HK-2 (cell line): ENCODE measurements at regions not wholly inside any gene's neighbourhood (a gene's known extent, or its start where the extent isn't known, plus 50 kb on each side); places are given as distances from the start of the nearest gene placed in this dataset.

ENCODE experiments used
- DNase-seq: peaks from one replicate; pipeline ENCODE4 v3.0.0-alpha.2; 2018; ENCODE audit not compliant: unreplicated experiment

DNA sequence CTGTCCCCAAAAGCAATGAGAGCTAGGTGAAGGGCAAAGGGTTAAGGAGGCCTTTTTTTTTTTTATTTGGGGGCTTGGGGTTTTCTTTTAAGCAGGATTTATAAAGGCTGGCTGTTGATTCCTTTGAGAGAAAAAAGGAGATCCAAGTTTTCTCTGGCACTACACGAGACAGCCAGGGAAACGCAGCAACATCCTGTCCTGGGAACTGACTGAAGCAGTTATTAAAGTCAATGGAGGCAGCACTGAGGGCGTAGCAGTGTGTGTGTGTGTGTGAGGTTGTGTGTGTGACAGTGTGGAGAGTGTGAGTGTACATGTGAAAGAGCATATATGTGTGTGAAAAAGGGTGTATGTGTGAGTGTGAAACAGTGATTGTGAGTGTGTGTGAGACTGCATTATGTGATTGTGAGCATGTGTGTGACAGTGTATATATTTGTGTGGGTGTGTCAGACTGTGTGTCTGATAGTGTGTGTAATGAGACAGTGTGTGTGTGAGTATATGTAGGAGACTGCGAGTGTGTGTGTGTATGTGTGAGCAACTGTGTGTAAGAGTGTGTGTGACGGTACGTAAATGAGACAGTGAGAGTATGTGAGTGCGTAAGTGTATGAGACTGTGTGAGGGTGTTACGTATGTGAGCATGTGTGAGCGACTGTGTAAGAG lies 65.9 kb upstream of the TIAM1 start:
- DNase-seq = no peak

- DNase-seq = no peak
Observed at GRCh38 chr21:31408301-31409088, 64.4 kb upstream of the TIAM1 start.

DNA sequence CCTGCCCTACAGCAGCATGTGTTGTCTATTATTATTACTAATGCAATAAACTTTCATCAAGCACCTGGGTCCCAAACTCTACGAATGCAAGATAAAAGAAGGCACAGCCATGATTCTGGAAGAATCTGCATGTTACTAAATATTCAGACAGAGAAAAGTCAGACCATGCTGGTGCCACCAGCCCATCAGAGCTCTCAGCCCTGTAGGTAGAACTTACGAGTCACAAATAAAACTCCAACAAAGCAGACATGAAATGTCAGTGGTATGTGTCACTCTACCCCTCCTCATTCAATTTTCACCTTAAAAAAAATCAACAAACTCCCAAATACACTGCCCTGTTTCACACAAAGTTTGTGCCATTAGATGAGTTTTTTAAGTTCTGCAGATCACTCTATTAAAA lies 62.4 kb upstream of the TIAM1 start:
- DNase-seq = no peak

DNA sequence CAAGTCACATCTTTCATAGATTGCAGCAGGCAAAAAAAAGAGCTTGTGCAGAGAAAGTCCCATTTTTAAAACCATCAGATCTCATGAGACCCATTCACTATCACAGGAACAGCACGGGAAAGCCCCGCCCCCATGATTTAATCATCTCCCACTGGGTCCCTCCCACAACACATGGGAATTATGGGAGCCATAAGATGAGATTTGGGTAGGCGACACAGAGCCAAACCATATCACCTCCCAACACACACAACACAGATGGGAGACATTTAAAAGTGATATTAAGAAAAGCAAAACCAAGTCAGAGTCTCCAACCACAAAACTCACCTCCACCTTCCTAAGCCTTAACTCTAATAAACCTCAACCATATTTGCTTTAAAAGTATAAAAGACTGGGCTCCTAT lies 61.5 kb upstream of the TIAM1 start:
- no peak for DNase-seq

DNA sequence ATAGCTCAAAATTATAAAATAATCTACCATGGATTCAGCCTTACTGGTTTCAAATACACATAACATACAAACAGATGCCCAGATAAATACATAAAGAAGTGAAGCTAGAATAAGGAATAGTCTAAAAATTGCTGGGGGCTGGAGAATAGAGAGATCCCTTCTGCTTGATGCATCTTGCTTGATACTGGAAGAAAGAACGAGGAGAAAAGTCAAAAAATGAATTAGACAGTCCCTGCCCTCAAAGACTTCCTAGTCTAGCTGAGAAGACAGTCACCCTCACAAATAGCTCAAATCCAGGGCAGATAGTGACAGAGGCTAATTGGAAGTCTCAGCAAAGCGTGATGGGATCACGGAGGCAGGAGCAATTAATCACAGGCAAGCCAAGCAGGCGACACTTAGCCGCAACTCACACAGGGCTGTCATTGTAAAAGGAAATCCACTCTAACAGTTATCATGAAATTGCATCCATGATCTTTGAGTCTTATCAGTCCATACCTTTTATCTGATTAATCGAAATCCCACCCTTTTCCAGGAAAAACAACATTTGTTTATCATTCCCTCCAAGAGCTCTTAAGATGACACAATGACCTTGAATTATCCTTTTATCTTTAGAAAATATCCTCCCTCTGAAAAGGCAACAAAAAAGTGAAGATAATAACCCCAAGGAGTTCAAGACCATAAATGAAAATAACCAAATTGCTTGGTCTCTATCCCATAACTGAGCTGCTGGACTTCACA lies 59.7 kb upstream of the TIAM1 start:
- DNase-seq = no peak

DNA sequence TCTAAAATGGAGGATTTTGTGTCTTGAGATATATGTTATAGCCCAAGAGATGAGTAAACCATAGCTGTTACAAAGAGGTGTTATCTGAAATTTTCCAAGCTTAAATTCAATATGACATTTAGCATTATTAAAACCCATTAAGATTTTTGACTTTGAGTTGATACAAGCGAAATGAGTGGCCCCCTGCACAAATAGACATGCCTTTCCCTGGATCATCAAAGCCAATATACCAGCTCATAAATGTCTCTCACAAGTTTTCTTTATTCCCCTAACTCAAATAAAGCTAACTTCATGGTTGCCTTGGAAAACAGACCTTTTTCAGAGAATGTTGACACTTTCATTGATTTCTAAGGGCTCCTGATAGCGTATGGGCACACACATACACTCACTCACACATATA lies 55.5 kb upstream of the TIAM1 start:
- no peak for DNase-seq

DNA sequence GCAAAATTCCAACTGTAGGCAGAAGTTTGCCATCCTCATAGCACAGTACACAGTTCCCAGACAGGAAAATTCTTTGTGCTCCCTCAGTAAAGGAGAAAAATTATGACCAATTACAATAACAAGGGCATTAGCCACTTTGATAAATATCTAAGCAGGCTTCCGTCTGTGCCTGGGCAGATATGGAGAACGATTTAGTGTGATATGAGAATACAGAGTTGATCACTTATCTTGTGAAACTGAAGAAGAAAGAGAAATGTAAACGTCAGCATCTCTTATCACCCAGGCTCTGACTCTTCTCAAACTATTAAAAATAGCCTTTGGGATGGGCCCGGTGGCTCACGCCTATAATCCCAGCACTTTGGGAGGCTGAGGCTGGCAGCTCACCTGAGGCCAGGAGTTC lies 54.5 kb upstream of the TIAM1 start:
- no peak for DNase-seq

- DNase-seq = no peak
Observed at GRCh38 chr21:31397939-31398338, 53.9 kb upstream of the TIAM1 start.

DNA sequence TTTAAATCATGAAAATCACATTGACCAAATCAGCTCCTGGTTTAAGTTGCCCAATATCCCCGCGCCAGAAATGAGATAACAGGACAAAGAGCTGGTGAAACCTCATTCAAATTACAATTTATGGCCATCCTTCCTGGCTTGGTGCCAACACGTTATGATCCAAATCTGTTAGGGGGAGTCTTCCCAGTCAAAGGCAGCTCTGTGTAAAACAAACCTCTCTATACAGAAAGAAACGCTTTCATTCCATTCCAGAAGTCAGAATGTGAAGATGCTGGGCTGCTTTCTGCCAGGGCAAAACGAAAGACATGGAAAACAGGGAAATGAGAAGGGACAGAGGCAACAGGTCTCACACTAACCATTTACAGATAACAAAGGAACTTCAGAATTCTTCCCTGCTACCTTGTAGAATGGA lies 53.5 kb upstream of the TIAM1 start:
- no peak for DNase-seq

- no peak for DNase-seq
Observed at GRCh38 chr21:31397030-31397429, 53.0 kb upstream of the TIAM1 start.

GRCh38 chr21:31396399-31396798 lies 52.3 kb upstream of the TIAM1 start:
- no peak for DNase-seq

- no peak for DNase-seq
Observed at GRCh38 chr21:31395791-31396190, 51.7 kb upstream of the TIAM1 start.

DNA sequence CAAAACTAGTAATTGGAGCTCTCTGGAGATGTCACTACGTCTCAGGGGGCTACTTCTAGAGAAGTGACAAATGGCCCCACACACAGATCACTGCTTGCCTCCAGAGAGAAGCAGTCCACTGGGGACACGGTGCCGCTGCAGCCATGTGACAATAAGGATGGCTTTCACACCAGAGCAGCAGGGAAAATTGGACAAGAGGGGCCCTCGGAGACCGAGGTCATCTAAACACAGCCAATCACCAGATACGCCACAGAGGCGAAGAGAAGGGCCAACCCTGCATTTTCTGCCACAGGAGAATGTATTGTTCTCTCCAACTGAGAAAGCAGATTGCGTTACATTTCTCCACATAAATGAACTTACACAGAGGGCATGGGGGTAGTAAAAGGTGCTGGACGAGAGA lies 51.2 kb upstream of the TIAM1 start:
- DNase-seq = no peak

DNA sequence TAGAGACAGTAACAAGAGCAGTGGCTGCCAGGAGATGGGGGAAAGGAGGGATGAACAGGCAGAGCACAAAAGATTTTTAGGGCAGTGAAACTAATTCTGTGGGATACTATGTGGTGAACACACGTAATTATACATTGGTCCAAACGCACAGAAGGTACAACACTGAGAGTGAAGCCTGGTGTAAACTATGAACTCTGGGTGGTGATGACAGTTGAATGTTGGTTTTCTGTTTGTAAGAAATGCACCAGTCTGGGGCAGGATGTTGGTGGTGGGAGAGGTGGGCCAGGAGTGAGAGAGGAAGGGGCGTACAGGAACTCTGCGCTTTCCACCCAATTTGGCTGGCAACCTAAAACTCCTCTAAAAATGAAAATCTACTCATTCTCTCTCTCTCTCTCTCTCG lies 50.2 kb upstream of the TIAM1 start:
- no peak for DNase-seq
